Neural cell (in vitro differentiated cells): ENCODE measurements at regions not wholly inside any gene's neighbourhood (a gene's known extent, or its start where the extent isn't known, plus 50 kb on each side); places are given as distances from the start of the nearest gene placed in this dataset.

Source experiments
- H2AFZ ChIP-seq: fragments of 200-600, 300-800 bp; sonication (generic), shearing (Covaris generic); 2 replicates; pipeline ENCODE4 v1.6.0; 2014; ENCODE audit warnings: low read depth, mild to moderate bottlenecking, antibody characterized with exemption, low read length, moderate library complexity
- H3F3A ChIP-seq: fragments of 200-600 bp; shearing (Covaris generic); 2 replicates; pipeline ENCODE4 v1.6.1; 2016; ENCODE audit warnings: mild to moderate bottlenecking, moderate library complexity, mixed read lengths, antibody characterized with exemption, low read length; ENCODE audit not compliant: insufficient read depth, poor library complexity, severe bottlenecking
- H3K27ac ChIP-seq: fragments of 200-600, 300-800 bp; sonication (generic), shearing (Covaris generic); 2 replicates; pipeline ENCODE4 v1.5.1; 2014; ENCODE audit warnings: mild to moderate bottlenecking, low read length, moderate library complexity
- H3K27me3 ChIP-seq: fragments of 300-800, 200-600 bp; sonication (generic), shearing (Covaris generic); 2 replicates; pipeline ENCODE4 v1.6.0; 2014; ENCODE audit warnings: mild to moderate bottlenecking, low read depth, low read length, moderate library complexity; ENCODE audit not compliant: insufficient read depth
- H3K36me3 ChIP-seq: fragments of 300-800, 200-600 bp; sonication (generic), shearing (Covaris generic); 2 replicates; pipeline ENCODE4 v1.5.1; 2014; ENCODE audit warnings: mild to moderate bottlenecking, antibody characterized with exemption, low read length, moderate library complexity; ENCODE audit not compliant: insufficient read depth
- H3K4me2 ChIP-seq: fragments of 300-800, 200-600 bp; sonication (generic), shearing (Covaris generic); 2 replicates; pipeline ENCODE4 v1.6.0; 2014; ENCODE audit warnings: mild to moderate bottlenecking, low read length
- H3K4me3 ChIP-seq: fragments of 300-800, 200-600 bp; sonication (generic), shearing (Covaris generic); 2 replicates; pipeline ENCODE4 v1.5.1; 2014; ENCODE audit warnings: mild to moderate bottlenecking, low read length, moderate library complexity
- H3K79me2 ChIP-seq: fragments of 200-600 bp; shearing (Covaris generic); replicated peaks from 2 replicates; pipeline ENCODE4 v1.6.0; 2014; ENCODE audit warnings: mild to moderate bottlenecking, low read length, moderate library complexity; ENCODE audit not compliant: insufficient read depth
- H3K9ac ChIP-seq: fragments of 300-800, 200-600 bp; sonication (generic), shearing (Covaris generic); 2 replicates; pipeline ENCODE4 v1.6.1; 2016; ENCODE audit warnings: mild to moderate bottlenecking, low read length, mixed read lengths
- H3K9me2 ChIP-seq: fragments of 200-600 bp; shearing (Covaris generic); 2 replicates; pipeline ENCODE4 v1.6.1; 2016; ENCODE audit warnings: mild to moderate bottlenecking, low read length, mixed read lengths; ENCODE audit not compliant: insufficient read depth
- H3K9me3 ChIP-seq: fragments of 200-600, 300-800 bp; sonication (generic), shearing (Covaris generic); 2 replicates; pipeline ENCODE4 v1.6.1; 2016; ENCODE audit warnings: mild to moderate bottlenecking, mixed run types, low read length, moderate library complexity, mixed read lengths
- H4K20me1 ChIP-seq: fragments of 200-600 bp; shearing (Covaris generic); 2 replicates; pipeline ENCODE4 v1.6.1; 2016; ENCODE audit warnings: mild to moderate bottlenecking, mixed run types; ENCODE audit not compliant: insufficient read depth
- CTCF ChIP-seq: fragments of 450-650 bp; IDR thresholded peaks from 2 replicates; pipeline ENCODE4 v1.5.1; 2014; ENCODE audit warnings: antibody characterized with exemption, mild to moderate bottlenecking, moderate library complexity; ENCODE audit not compliant: poor library complexity, severe bottlenecking
- EP300 ChIP-seq: fragments of 450-650 bp; conservative IDR thresholded peaks from 2 replicates; pipeline ENCODE4 v1.6.1; 2014; ENCODE audit warnings: antibody characterized with exemption, mild to moderate bottlenecking, moderate library complexity; ENCODE audit not compliant: poor library complexity, severe bottlenecking
- EZH2 ChIP-seq: fragments of 200-600, 300-800 bp; shearing (Covaris generic), sonication (generic); IDR thresholded peaks from 2 replicates; pipeline ENCODE4 v1.6.1; 2014; ENCODE audit warnings: antibody characterized with exemption, low read length, borderline replicate concordance, mild to moderate bottlenecking; ENCODE audit not compliant: insufficient read depth, poor library complexity, severe bottlenecking
- MXI1 ChIP-seq: fragments of 450-650 bp; conservative IDR thresholded peaks from 2 replicates; pipeline ENCODE4 v1.6.1; 2014; ENCODE audit warnings: antibody characterized with exemption, mild to moderate bottlenecking; ENCODE audit not compliant: poor library complexity, severe bottlenecking
- POLR2AphosphoS5 ChIP-seq: IDR thresholded peaks from 2 replicates; pipeline ENCODE4 v1.6.1; 2012
- RAD21 ChIP-seq: fragments of 450-650 bp; conservative IDR thresholded peaks from 2 replicates; pipeline ENCODE4 v1.6.1; 2014; ENCODE audit warnings: antibody characterized with exemption, mild to moderate bottlenecking, moderate library complexity
- REST ChIP-seq: IDR thresholded peaks from 2 replicates; pipeline ENCODE4 v1.6.1; 2012; ENCODE audit warnings: borderline replicate concordance
- SMC3 ChIP-seq: fragments of 450-650 bp; conservative IDR thresholded peaks from 2 replicates; pipeline ENCODE4 v1.6.1; 2014; ENCODE audit warnings: antibody characterized with exemption, mild to moderate bottlenecking, moderate library complexity; ENCODE audit not compliant: poor library complexity
- TAF1 ChIP-seq: IDR thresholded peaks from 2 replicates; pipeline ENCODE4 v1.6.1; 2012; ENCODE audit warnings: low read depth

- H3K36me3 ChIP-seq: no peaks in the 10 kb centered on the region
- no peak overlapping the region for H3K27ac ChIP-seq
- H3K9me2 ChIP-seq: no peaks in the 10 kb centered on the region
- TF ChIP-seq POLR2AphosphoS5: no peak
- TF ChIP-seq RAD21: no peak
- no peak for TF ChIP-seq EZH2
- no peak for TF ChIP-seq EP300
- no peak for TF ChIP-seq MXI1
- no peak for TF ChIP-seq SMC3
- no peak for TF ChIP-seq CTCF
- no peak for TF ChIP-seq REST
- no peak for TF ChIP-seq TAF1
- H3F3A ChIP-seq: no peaks in the 10 kb centered on the region
- no peak overlapping the region for H3K9ac ChIP-seq
- H3K79me2 ChIP-seq: no peaks in the 10 kb centered on the region
- H4K20me1 ChIP-seq: no peaks in the 10 kb centered on the region
- no peaks in the 10 kb centered on the region for H3K27me3 ChIP-seq
- no peak overlapping the region for H3K4me3 ChIP-seq
- no peaks in the 10 kb centered on the region for H3K9me3 ChIP-seq
- no peak overlapping the region for H2AFZ ChIP-seq
- H3K4me2 ChIP-seq: no peak overlapping the region
These were observed 174.9 kb downstream of the SEC23IP start for GRCh38 chr10:120067427-120067826.

DNA sequence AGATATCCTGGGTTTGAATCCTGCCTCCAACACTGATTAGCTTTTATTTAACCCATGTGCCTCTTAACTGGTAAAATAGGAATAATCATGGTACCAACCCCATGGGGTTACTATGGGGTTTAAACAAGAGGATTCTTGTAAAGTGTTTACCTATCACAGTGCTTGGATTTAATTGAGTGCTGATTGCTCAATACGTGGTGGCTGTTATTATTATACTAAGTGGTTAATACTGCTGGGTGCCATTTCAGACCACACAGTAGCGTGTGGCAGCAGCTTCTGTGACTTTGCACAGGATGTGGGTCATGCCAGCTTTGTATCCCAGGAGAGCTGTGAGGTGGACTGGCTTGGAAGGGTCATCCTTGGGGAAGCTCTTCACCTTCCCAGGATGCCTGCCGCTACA lies 177.2 kb downstream of the SEC23IP start:
- Histone ChIP-seq H3K27me3 (no peaks in the 10 kb centered on the region), H3K79me2 (no peaks in the 10 kb centered on the region), H3K9ac (no peak overlapping the region), H3K9me3 (no peaks in the 10 kb centered on the region), H3K9me2 (no peaks in the 10 kb centered on the region), H3F3A (no peaks in the 10 kb centered on the region), H2AFZ (no peak overlapping the region), H3K4me3 (no peak overlapping the region), H3K27ac (no peak overlapping the region), H4K20me1 (no peaks in the 10 kb centered on the region), H3K4me2 (no peak overlapping the region), H3K36me3 (no peaks in the 10 kb centered on the region)
- TF ChIP-seq REST (no peak), CTCF (no peak), EP300 (no peak), MXI1 (no peak), RAD21 (no peak), EZH2 (no peak), TAF1 (no peak), POLR2AphosphoS5 (no peak), SMC3 (no peak)
